Ishikawa (cell line): ENCODE measurements at regions not wholly inside any gene's neighbourhood (a gene's known extent, or its start where the extent isn't known, plus 50 kb on each side); places are given as distances from the start of the nearest gene placed in this dataset.

Experiments used
- CREB1 ChIP-seq: IDR thresholded peaks from 2 replicates; pipeline ENCODE4 v1.6.1; 2012; ENCODE audit warnings: low read depth
- EP300 ChIP-seq: IDR thresholded peaks from 2 replicates; pipeline ENCODE4 v1.6.1; 2012; ENCODE audit warnings: borderline replicate concordance
- FOXM1 ChIP-seq: IDR thresholded peaks from 2 replicates; pipeline ENCODE4 v1.6.1; 2012; ENCODE audit warnings: low read depth, borderline replicate concordance
- TAF1 ChIP-seq: IDR thresholded peaks from 2 replicates; pipeline ENCODE4 v1.6.1; 2012; ENCODE audit warnings: low read depth, mild to moderate bottlenecking
- YY1 ChIP-seq: IDR thresholded peaks from 2 replicates; pipeline ENCODE4 v1.6.1; 2012; ENCODE audit warnings: low read depth
- ZBTB7A ChIP-seq: IDR thresholded peaks from 2 replicates; pipeline ENCODE4 v1.6.1; 2012; ENCODE audit warnings: low read depth
- TF ChIP-seq, protein P1 (sequence below): IDR thresholded peaks from 2 replicates; pipeline ENCODE4 v1.6.1; 2012

DNA sequence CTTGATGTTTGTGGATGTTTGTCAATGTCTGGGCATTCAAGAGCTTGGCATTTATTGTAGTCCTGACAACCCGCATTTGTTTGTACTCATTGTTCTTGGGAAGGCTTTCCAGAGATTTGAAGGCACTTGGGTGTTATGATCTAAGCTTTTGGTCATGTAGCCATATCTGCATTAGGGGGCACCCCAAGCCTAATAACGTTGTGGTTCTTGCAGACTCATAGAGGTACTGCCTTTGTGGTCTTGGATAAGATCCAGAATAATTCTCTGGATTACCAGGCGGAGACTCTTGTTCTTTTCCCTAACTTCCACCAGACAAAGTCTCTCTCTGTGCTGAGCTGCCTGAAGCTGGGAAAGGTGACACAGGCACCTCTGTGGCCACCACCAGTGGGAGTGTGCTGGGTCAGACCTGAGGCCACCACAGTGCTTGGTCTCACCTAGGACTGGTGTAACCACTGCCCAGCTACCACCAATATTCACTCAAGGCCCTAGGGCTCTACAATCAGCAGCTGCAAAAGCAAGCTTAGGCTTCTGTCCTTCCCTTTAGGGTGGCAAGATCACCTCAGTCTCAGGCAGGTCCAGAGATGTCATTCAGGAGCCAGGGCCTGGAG lies 144.4 kb upstream of the TAS2R1 start:
- TF ChIP-seq TAF1, result no peak
- TF ChIP-seq, protein P1, sequence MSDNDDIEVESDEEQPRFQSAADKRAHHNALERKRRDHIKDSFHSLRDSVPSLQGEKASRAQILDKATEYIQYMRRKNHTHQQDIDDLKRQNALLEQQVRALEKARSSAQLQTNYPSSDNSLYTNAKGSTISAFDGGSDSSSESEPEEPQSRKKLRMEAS, result no peak
- TF ChIP-seq ZBTB7A, result no peak
- TF ChIP-seq EP300, result no peak
- TF ChIP-seq FOXM1, result no peak
- TF ChIP-seq CREB1, result no peak
- no peak for TF ChIP-seq YY1
